GM12865 (cell line): ENCODE measurements at regions not wholly inside any gene's neighbourhood (a gene's known extent, or its start where the extent isn't known, plus 50 kb on each side); places are given as distances from the start of the nearest gene placed in this dataset.
A peak's percentile ranks its signal among the peaks of the same experiment; 100 is the strongest.

Source experiments
- DNase-seq: peaks from one replicate; pipeline ENCODE4 v3.0.0; 2010; ENCODE audit warnings: low read depth
- H3K4me3 ChIP-seq: 2 replicates; pipeline ENCODE4 v1.5.1; 2011; ENCODE audit warnings: mild to moderate bottlenecking, low read depth, low read length, control low read depth
- TF ChIP-seq, protein P1 (sequence below): IDR thresholded peaks from 2 replicates; pipeline ENCODE4 v1.5.1; 2011; ENCODE audit warnings: low read length, control low read depth, low read depth, inconsistent platforms; ENCODE audit not compliant: insufficient read depth; ENCODE audit errors: missing control alignments

DNA sequence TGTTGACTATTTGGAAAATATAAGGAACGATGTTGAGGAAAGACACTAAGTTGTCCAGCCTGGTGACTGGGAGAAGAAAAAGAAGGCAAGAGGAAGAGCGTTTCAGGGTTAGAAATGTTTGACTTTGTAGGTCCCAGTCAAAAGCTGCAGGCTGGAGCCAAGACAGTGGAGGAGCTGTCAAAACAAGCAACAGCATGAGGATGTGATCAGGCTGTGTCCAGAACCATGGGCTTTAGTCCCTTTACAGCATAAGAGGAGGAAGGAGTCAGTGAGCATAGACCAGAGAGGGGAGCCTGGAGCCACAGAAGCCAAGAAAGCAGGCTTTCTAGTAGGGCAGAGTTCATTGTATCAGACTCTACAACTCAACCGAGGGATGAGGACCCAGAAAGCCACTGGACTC, 658.5 kb downstream of the BNC2 start:
- no peak overlapping the region for H3K4me3 ChIP-seq
- DNase-seq, result no peak

DNA sequence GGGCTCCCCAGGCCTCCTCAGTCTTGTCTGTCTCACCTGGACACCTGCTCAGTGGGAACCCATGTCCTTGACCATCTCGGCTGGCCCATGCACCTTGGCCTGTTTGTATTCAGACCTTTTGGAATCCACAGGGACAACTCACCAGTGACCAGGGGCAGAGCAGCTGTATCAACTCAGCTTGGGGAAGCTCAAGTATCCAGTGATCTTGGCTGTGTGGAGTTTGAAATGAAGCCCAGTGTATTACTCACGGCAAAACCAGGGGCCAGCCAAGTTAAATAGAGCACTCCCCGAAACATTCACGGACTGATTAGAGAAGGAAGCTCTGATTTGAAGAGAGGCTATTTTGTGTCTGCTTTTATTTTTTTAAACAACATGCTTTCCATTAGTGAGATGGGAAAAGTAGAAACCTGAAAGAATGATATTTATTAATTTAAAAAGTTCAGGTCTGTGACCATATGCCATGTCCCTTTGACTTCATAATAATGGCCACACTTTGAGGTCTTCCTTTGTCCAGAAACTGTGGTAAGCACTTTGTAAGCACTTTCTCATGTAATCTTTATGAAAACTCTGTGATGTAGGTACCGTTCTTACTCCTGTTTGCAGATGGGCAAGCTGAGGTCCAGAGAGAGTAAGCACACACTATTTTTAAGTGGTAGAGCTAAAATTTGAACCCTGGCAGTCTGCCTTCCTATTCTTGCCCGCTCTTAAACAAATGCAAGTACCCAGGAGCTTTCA, 656.5 kb downstream of the BNC2 start:
- TF ChIP-seq, protein P1, sequence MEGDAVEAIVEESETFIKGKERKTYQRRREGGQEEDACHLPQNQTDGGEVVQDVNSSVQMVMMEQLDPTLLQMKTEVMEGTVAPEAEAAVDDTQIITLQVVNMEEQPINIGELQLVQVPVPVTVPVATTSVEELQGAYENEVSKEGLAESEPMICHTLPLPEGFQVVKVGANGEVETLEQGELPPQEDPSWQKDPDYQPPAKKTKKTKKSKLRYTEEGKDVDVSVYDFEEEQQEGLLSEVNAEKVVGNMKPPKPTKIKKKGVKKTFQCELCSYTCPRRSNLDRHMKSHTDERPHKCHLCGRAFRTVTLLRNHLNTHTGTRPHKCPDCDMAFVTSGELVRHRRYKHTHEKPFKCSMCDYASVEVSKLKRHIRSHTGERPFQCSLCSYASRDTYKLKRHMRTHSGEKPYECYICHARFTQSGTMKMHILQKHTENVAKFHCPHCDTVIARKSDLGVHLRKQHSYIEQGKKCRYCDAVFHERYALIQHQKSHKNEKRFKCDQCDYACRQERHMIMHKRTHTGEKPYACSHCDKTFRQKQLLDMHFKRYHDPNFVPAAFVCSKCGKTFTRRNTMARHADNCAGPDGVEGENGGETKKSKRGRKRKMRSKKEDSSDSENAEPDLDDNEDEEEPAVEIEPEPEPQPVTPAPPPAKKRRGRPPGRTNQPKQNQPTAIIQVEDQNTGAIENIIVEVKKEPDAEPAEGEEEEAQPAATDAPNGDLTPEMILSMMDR, result no peak
- no peak for DNase-seq
- no peak overlapping the region for H3K4me3 ChIP-seq

More for the DNA sequence above, 658.5 kb downstream of the BNC2 start:
- TF ChIP-seq, protein P1, result no peak

DNA sequence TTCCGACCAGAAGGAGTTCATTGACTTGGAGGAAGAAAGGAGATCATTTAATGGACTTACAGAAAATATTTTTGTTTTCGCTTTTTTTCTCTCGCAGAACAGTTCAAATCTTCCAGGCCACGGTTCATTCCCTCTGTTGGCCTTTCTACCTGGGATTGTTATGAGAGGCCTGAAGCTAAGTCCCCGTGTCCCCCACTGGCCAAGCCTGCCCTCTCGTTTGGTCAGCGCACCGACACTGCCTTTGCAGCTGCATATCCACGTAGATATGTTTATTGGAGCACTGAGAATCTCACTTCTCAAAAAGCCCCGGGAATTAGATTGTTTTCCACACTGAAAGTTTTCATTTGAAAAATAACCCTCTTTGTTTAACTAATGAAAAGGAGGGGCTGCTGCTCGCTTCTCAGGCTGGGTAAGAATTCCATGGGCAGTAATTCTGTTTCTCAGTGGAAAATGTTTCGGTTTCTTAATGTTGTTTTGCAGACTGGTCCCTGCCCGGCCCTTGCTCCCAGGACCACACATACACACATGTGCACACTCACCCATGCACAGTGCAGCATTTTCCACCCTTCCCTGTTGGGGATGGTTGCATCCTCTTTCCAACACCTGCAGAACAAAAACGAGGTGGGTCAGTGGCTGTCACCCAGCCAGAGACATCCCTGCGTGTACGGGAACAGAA, 655.7 kb downstream of the BNC2 start:
- DNase-seq, result no peak
- TF ChIP-seq, protein P1, result no peak
- no peak overlapping the region for H3K4me3 ChIP-seq

DNA sequence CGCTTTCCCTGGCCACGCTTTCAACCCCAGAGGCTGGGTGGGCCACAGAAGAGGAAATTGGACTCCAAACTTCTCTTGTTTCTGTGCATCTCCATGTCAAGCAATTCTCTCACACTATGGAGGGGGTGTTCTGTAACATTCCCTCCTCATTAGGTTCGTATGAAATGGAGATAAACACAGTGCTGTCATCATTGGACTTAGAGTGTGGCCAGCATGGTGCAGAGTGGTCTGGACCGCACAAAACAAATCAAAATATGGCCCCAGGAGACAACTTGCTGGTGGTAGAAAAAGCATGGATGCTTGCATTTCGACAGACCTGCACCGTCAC, 655.2 kb downstream of the BNC2 start:
- TF ChIP-seq, protein P1, result no peak
- no peak for DNase-seq
- no peak overlapping the region for H3K4me3 ChIP-seq

DNA sequence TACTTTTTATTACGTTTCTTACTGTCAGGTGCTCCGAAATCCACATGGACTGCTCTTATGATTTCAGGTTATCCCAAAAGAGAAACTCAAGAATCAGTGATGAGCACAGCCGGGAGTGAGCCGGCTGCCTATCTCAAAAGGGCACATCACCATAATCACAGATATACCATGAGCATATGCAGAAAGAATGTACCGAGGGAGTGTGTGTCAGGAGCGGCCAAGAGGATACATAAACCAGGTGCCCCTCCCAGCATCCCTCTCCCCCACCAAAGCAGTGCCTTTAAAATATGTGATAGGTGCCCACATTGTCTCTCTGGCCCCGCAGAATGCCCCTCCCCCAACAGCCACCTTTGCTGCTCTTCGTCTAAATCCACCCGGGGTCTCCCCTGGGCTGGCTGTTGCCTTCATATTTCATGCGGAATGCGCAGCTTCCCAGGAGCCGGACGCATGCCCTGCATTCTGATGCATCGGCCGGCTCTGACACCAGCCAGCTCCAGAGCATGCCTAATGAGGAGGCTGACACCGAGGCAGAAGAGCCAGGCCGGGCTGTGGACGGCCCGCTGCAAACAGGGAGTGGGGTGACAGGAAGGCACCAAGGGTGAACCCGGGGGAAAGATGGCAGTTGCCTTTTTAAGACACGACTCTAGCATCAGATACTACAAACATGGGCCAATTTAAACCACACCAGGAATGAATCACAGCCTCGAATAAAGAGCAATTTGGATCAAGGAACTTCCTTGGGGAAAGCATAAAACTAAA, 652.3 kb downstream of the BNC2 start:
- TF ChIP-seq, protein P1, result no peak
- DNase-seq, result no peak

DNA sequence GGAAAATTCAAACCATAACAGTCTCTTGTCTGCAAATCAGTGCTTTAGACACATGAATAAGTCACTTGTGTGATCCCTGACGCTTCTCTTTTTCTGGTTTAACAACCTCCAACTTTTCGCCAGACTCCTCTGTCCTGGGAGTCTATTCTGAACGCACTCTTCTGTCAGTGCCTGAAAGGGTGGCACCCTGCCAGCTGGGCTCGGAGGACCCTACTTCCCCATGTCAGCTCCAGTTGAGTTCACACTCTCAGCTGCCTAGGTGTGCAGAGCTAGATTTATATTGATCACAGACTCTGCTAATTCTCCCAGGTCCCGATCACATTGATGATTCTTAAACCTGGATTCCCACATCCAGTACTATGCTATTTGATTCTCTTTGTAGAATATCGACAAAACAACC, 649.1 kb downstream of the BNC2 start:
- TF ChIP-seq, protein P1, result no peak
- peak; percentile 57 for DNase-seq
- H3K4me3 ChIP-seq, result no peak overlapping the region

More for the DNA sequence above, 652.3 kb downstream of the BNC2 start:
- no peak overlapping the region for H3K4me3 ChIP-seq
